ENCODE measurements at regions not wholly inside any gene's neighbourhood (a gene's known extent, or its start where the extent isn't known, plus 50 kb on each side); places are given as distances from the start of the nearest gene placed in this dataset.

GRCh38 chr2:240250150-240250984 lies 109.9 kb upstream of the OTOS start:
- H3K36me3 ChIP-seq (ENCODE audit: insufficient read depth, low read length): no peaks in the 10 kb centered on the region
- H3K27me3 ChIP-seq (ENCODE audit: insufficient read depth, low read length, poor library complexity): no peaks in the 10 kb centered on the region
- H4K20me1 ChIP-seq (ENCODE audit: insufficient read depth, low read length): peaks cover 4% of the 10 kb centered on the region; the same call in 1 of the 2 replicates
- H3K9me3 ChIP-seq (ENCODE audit: insufficient read depth, low read length, severe bottlenecking): no peaks in the 10 kb centered on the region
- no peaks in the 10 kb centered on the region for H3K79me2 ChIP-seq (ENCODE audit: insufficient read depth, low read length)
- ATAC-seq (ENCODE audit: insufficient read depth, low read depth): no peak
- DNase-seq: no peak
- no peaks in the 10 kb centered on the region for H3K4me1 ChIP-seq (ENCODE audit: insufficient read depth, low read length)
- H2AFZ ChIP-seq (ENCODE audit: low read depth, low read length): no peak overlapping the region
- no peak overlapping the region for H3K9ac ChIP-seq (ENCODE audit: low read depth, low read length)
- no peak overlapping the region for H3K4me3 ChIP-seq (ENCODE audit: low read depth in 1 of 2, low read length in 2 of 2)
- H3K27ac ChIP-seq (ENCODE audit: low read length): no peak overlapping the region
- TF ChIP-seq EZH2 (IDR thresholded peaks at IDR 0.05; ENCODE audit: borderline replicate concordance, low read depth, low read length, severe bottlenecking) (no peak), CTCF (IDR thresholded peaks at IDR 0.05; ENCODE audit: borderline replicate concordance, extremely low read depth, low read length, poor library complexity, severe bottlenecking) (no peak)
- H3K4me2 ChIP-seq (ENCODE audit: insufficient read depth, low read length): no peak overlapping the region

GRCh38 chr2:240250985-240251847 lies 110.8 kb upstream of the OTOS start:
- no peaks in the 10 kb centered on the region for H3K4me1 ChIP-seq (ENCODE audit: insufficient read depth, low read length)
- H3K9ac ChIP-seq (ENCODE audit: low read depth, low read length): no peak overlapping the region
- H2AFZ ChIP-seq (ENCODE audit: low read depth, low read length): no peak overlapping the region
- H3K79me2 ChIP-seq (ENCODE audit: insufficient read depth, low read length): no peaks in the 10 kb centered on the region
- H3K27me3 ChIP-seq (ENCODE audit: insufficient read depth, low read length, poor library complexity): no peaks in the 10 kb centered on the region
- H3K9me3 ChIP-seq (ENCODE audit: insufficient read depth, low read length, severe bottlenecking): no peaks in the 10 kb centered on the region
- no peak overlapping the region for H3K27ac ChIP-seq (ENCODE audit: low read length)
- H3K36me3 ChIP-seq (ENCODE audit: insufficient read depth, low read length): no peaks in the 10 kb centered on the region
- no peak overlapping the region for H3K4me3 ChIP-seq (ENCODE audit: low read depth in 1 of 2, low read length in 2 of 2)
- no peak for DNase-seq
- no peak overlapping the region for H3K4me2 ChIP-seq (ENCODE audit: insufficient read depth, low read length)
- no peak for ATAC-seq (ENCODE audit: insufficient read depth, low read depth)
- TF ChIP-seq CTCF (IDR thresholded peaks at IDR 0.05; ENCODE audit: borderline replicate concordance, extremely low read depth, low read length, poor library complexity, severe bottlenecking) (no peak), EZH2 (IDR thresholded peaks at IDR 0.05; ENCODE audit: borderline replicate concordance, low read depth, low read length, severe bottlenecking) (no peak)
- peaks cover 4% of the 10 kb centered on the region; the same call in 1 of the 2 replicates for H4K20me1 ChIP-seq (ENCODE audit: insufficient read depth, low read length)

- peaks cover 4% of the 10 kb centered on the region; the same call in 1 of the 2 replicates for H4K20me1 ChIP-seq (ENCODE audit: insufficient read depth, low read length)
- no peaks in the 10 kb centered on the region for H3K4me1 ChIP-seq (ENCODE audit: insufficient read depth, low read length)
- no peaks in the 10 kb centered on the region for H3K27me3 ChIP-seq (ENCODE audit: insufficient read depth, low read length, poor library complexity)
- H3K9me3 ChIP-seq (ENCODE audit: insufficient read depth, low read length, severe bottlenecking): no peaks in the 10 kb centered on the region
- no peak for ATAC-seq (ENCODE audit: insufficient read depth, low read depth)
- no peak overlapping the region for H3K4me3 ChIP-seq (ENCODE audit: low read depth in 1 of 2, low read length in 2 of 2)
- no peak overlapping the region for H3K9ac ChIP-seq (ENCODE audit: low read depth, low read length)
- no peak for DNase-seq
- H3K4me2 ChIP-seq (ENCODE audit: insufficient read depth, low read length): no peak overlapping the region
- TF ChIP-seq CTCF (IDR thresholded peaks at IDR 0.05; ENCODE audit: borderline replicate concordance, extremely low read depth, low read length, poor library complexity, severe bottlenecking): no peak
- TF ChIP-seq EZH2 (IDR thresholded peaks at IDR 0.05; ENCODE audit: borderline replicate concordance, low read depth, low read length, severe bottlenecking): no peak
- H3K36me3 ChIP-seq (ENCODE audit: insufficient read depth, low read length): no peaks in the 10 kb centered on the region
- H2AFZ ChIP-seq (ENCODE audit: low read depth, low read length): no peak overlapping the region
- no peak overlapping the region for H3K27ac ChIP-seq (ENCODE audit: low read length)
- no peaks in the 10 kb centered on the region for H3K79me2 ChIP-seq (ENCODE audit: insufficient read depth, low read length)
These were observed 111.4 kb upstream of the OTOS start for GRCh38 chr2:240251848-240252190.
